ENCODE measurements at regions not wholly inside any gene's neighbourhood (a gene's known extent, or its start where the extent isn't known, plus 50 kb on each side); places are given as distances from the start of the nearest gene placed in this dataset.
"Not testable (repeated sequence)": the region's sequence is repeated elsewhere in the genome, so short reads cannot be mapped to it uniquely, and the experiment has no call there.

GRCh38 chr2:87500951-87501350 lies 246.9 kb upstream of the PLGLB2 start:
- H3K27ac ChIP-seq (ENCODE audit: extremely low read length, insufficient read depth, low read length); DNase-seq (ENCODE audit: low spot score); POLR2A ChIA-PET; FAIRE-seq; H3K36me3 ChIP-seq (replicated peaks in 1 of 2; ENCODE audit: control insufficient read depth in 1 of 2, insufficient read depth in 2 of 2, low read length in 2 of 2); H2AFZ ChIP-seq (ENCODE audit: low read length); H3K4me3 ChIP-seq (replicated peaks in 1 of 3; ENCODE audit: insufficient read depth in 1 of 3, low read depth in 2 of 3, low read length in 3 of 3); CTCF ChIA-PET (ENCODE audit: low intra/inter-chr PET ratio, low total read pairs); intact Hi-C loops (cut with micrococcal nuclease; ENCODE audit: unreplicated experiment); H3K27me3 ChIP-seq (ENCODE audit: control insufficient read depth in 1 of 2, insufficient read depth in 2 of 2, low read length in 2 of 2); H3K4me1 ChIP-seq (ENCODE audit: insufficient read depth, low read length); H3K9ac ChIP-seq (ENCODE audit: insufficient read depth, low read depth, low read length); BruUV-seq (replicated peaks); H4K20me1 ChIP-seq (ENCODE audit: insufficient read depth, low read length); in situ Hi-C loops (cut with HindIII; ENCODE audit: extremely low pct_ligation_motif_present, low pct_unique_long_range_greater_than_20kb); H3K9me3 ChIP-seq (ENCODE audit: low read length); H3K79me2 ChIP-seq (ENCODE audit: insufficient read depth, low read length); ATAC-seq; H3K4me2 ChIP-seq (ENCODE audit: low read depth, low read length): not testable (repeated sequence)
- 89% methylated on average over 10 of the region's 11 CpGs for WGBS (ENCODE audit: low lambda C conversion rate)

GRCh38 chr2:87502948-87503347 lies 244.9 kb upstream of the PLGLB2 start:
- H3K9me3 ChIP-seq (ENCODE audit: low read length); intact Hi-C loops (cut with micrococcal nuclease; ENCODE audit: unreplicated experiment); H3K4me3 ChIP-seq (replicated peaks in 1 of 3; ENCODE audit: insufficient read depth in 1 of 3, low read depth in 2 of 3, low read length in 3 of 3); in situ Hi-C loops (cut with HindIII; ENCODE audit: extremely low pct_ligation_motif_present, low pct_unique_long_range_greater_than_20kb); H3K79me2 ChIP-seq (ENCODE audit: insufficient read depth, low read length); H3K27me3 ChIP-seq (ENCODE audit: control insufficient read depth in 1 of 2, insufficient read depth in 2 of 2, low read length in 2 of 2); H3K4me1 ChIP-seq (ENCODE audit: insufficient read depth, low read length); BruUV-seq (replicated peaks); H3K27ac ChIP-seq (ENCODE audit: extremely low read length, insufficient read depth, low read length); H3K36me3 ChIP-seq (replicated peaks in 1 of 2; ENCODE audit: control insufficient read depth in 1 of 2, insufficient read depth in 2 of 2, low read length in 2 of 2); FAIRE-seq; H2AFZ ChIP-seq (ENCODE audit: low read length); H3K4me2 ChIP-seq (ENCODE audit: low read depth, low read length); DNase-seq (ENCODE audit: low spot score); CTCF ChIA-PET (ENCODE audit: low intra/inter-chr PET ratio, low total read pairs); POLR2A ChIA-PET; H3K9ac ChIP-seq (ENCODE audit: insufficient read depth, low read depth, low read length); H4K20me1 ChIP-seq (ENCODE audit: insufficient read depth, low read length): not testable (repeated sequence)
- 0 out of 3 replicates have a peak, but pooled peaks have one; percentile 32 for ATAC-seq
- WGBS (ENCODE audit: low lambda C conversion rate): 93% methylated on average over 3 of the region's 5 CpGs

GRCh38 chr2:87505239-87505638 lies 242.6 kb upstream of the PLGLB2 start:
- H3K4me1 ChIP-seq (ENCODE audit: insufficient read depth, low read length); in situ Hi-C loops (cut with HindIII; ENCODE audit: extremely low pct_ligation_motif_present, low pct_unique_long_range_greater_than_20kb); H3K4me2 ChIP-seq (ENCODE audit: low read depth, low read length); ATAC-seq; CTCF ChIA-PET (ENCODE audit: low intra/inter-chr PET ratio, low total read pairs); H2AFZ ChIP-seq (ENCODE audit: low read length); intact Hi-C loops (cut with micrococcal nuclease; ENCODE audit: unreplicated experiment); H3K36me3 ChIP-seq (replicated peaks in 1 of 2; ENCODE audit: control insufficient read depth in 1 of 2, insufficient read depth in 2 of 2, low read length in 2 of 2); H3K27ac ChIP-seq (ENCODE audit: extremely low read length, insufficient read depth, low read length); POLR2A ChIA-PET; H3K27me3 ChIP-seq (ENCODE audit: control insufficient read depth in 1 of 2, insufficient read depth in 2 of 2, low read length in 2 of 2); H3K79me2 ChIP-seq (ENCODE audit: insufficient read depth, low read length); DNase-seq (ENCODE audit: low spot score); H3K9me3 ChIP-seq (ENCODE audit: low read length); H3K4me3 ChIP-seq (replicated peaks in 1 of 3; ENCODE audit: insufficient read depth in 1 of 3, low read depth in 2 of 3, low read length in 3 of 3); H3K9ac ChIP-seq (ENCODE audit: insufficient read depth, low read depth, low read length); FAIRE-seq; H4K20me1 ChIP-seq (ENCODE audit: insufficient read depth, low read length); BruUV-seq (replicated peaks): not testable (repeated sequence)
- no CpG with 5 or more reads among the region's 3 CpGs for WGBS (ENCODE audit: low lambda C conversion rate)

GRCh38 chr2:87505909-87506308 lies 242.0 kb upstream of the PLGLB2 start:
- H3K79me2 ChIP-seq (ENCODE audit: insufficient read depth, low read length); FAIRE-seq; intact Hi-C loops (cut with micrococcal nuclease; ENCODE audit: unreplicated experiment); ATAC-seq; H3K27me3 ChIP-seq (ENCODE audit: control insufficient read depth in 1 of 2, insufficient read depth in 2 of 2, low read length in 2 of 2); H3K27ac ChIP-seq (ENCODE audit: extremely low read length, insufficient read depth, low read length); H3K36me3 ChIP-seq (replicated peaks in 1 of 2; ENCODE audit: control insufficient read depth in 1 of 2, insufficient read depth in 2 of 2, low read length in 2 of 2); DNase-seq (ENCODE audit: low spot score); H3K4me3 ChIP-seq (replicated peaks in 1 of 3; ENCODE audit: insufficient read depth in 1 of 3, low read depth in 2 of 3, low read length in 3 of 3); H4K20me1 ChIP-seq (ENCODE audit: insufficient read depth, low read length); BruUV-seq (replicated peaks); H3K4me1 ChIP-seq (ENCODE audit: insufficient read depth, low read length); H3K9ac ChIP-seq (ENCODE audit: insufficient read depth, low read depth, low read length); H3K4me2 ChIP-seq (ENCODE audit: low read depth, low read length); in situ Hi-C loops (cut with HindIII; ENCODE audit: extremely low pct_ligation_motif_present, low pct_unique_long_range_greater_than_20kb); POLR2A ChIA-PET; H2AFZ ChIP-seq (ENCODE audit: low read length); H3K9me3 ChIP-seq (ENCODE audit: low read length); CTCF ChIA-PET (ENCODE audit: low intra/inter-chr PET ratio, low total read pairs): not testable (repeated sequence)
- no CpG with 5 or more reads among the region's 3 CpGs for WGBS (ENCODE audit: low lambda C conversion rate)
